Hepatocyte (in vitro differentiated cells): ENCODE measurements at regions not wholly inside any gene's neighbourhood (a gene's known extent, or its start where the extent isn't known, plus 50 kb on each side); places are given as distances from the start of the nearest gene placed in this dataset.
A peak's percentile ranks its signal among the peaks of the same experiment; 100 is the strongest.

Experiments used
- DNase-seq: peaks from one replicate; pipeline ENCODE4 v3.0.0-alpha.2; 2016; ENCODE audit warnings: low spot score
- H2AFZ ChIP-seq: fragments of 200-600 bp; sonication (generic); 2 replicates; pipeline ENCODE4 v1.6.0; 2016; ENCODE audit warnings: antibody characterized with exemption, mild to moderate bottlenecking
- H3K27ac ChIP-seq: fragments of 200-600 bp; sonication (generic); 2 replicates; pipeline ENCODE4 v1.5.1; 2016; ENCODE audit warnings: mild to moderate bottlenecking
- H3K27me3 ChIP-seq: fragments of 200-600 bp; sonication (generic); 2 replicates; pipeline ENCODE4 v1.6.1; 2016
- H3K36me3 ChIP-seq: fragments of 200-600 bp; sonication (generic); replicated peaks from 2 replicates; pipeline ENCODE4 v1.5.1; 2016; ENCODE audit warnings: low read depth; ENCODE audit not compliant: insufficient read depth
- H3K4me1 ChIP-seq: fragments of 200-600 bp; sonication (generic); 2 replicates; pipeline ENCODE4 v1.5.1; 2016; ENCODE audit warnings: mild to moderate bottlenecking, moderate library complexity; ENCODE audit not compliant: insufficient read depth
- H3K4me2 ChIP-seq: fragments of 200-600 bp; sonication (generic); 2 replicates; pipeline ENCODE4 v1.6.0; 2016
- H3K4me3 ChIP-seq: fragments of 200-600 bp; sonication (generic); 2 replicates; pipeline ENCODE4 v1.5.1; 2016; ENCODE audit warnings: mild to moderate bottlenecking
- H3K79me2 ChIP-seq: fragments of 200-600 bp; sonication (generic); 2 replicates; pipeline ENCODE4 v1.6.0; 2017; ENCODE audit warnings: mild to moderate bottlenecking
- H3K9me2 ChIP-seq: fragments of 200-600 bp; sonication (generic); replicated peaks from 2 replicates; pipeline ENCODE4 v1.6.0; 2017; ENCODE audit warnings: mild to moderate bottlenecking; ENCODE audit not compliant: insufficient read depth
- H3K9me3 ChIP-seq: fragments of 200-600 bp; sonication (generic); 2 replicates; pipeline ENCODE4 v1.5.1; 2016; ENCODE audit warnings: low read depth, mild to moderate bottlenecking
- H4K20me1 ChIP-seq: fragments of 200-600 bp; sonication (generic); 2 replicates; pipeline ENCODE4 v1.6.0; 2016; ENCODE audit warnings: mild to moderate bottlenecking; ENCODE audit not compliant: insufficient read depth, poor library complexity, severe bottlenecking
- EZH2 ChIP-seq: fragments of 200-600 bp; sonication (generic); IDR thresholded peaks from 2 replicates; pipeline ENCODE4 v1.6.1; 2016; ENCODE audit warnings: antibody characterized with exemption, mild to moderate bottlenecking, borderline replicate concordance
- EZH2phosphoT487 ChIP-seq: fragments of 200-600 bp; sonication (generic); IDR thresholded peaks from one replicate; pipeline ENCODE4 v1.6.1; 2018; ENCODE audit warnings: antibody characterized with exemption, mild to moderate bottlenecking, low read depth, moderate library complexity; ENCODE audit not compliant: unreplicated experiment, severe bottlenecking
- WGBS: methylation state at CpG from one replicate; pipeline ENCODE4 v1.1.6; 2016; ENCODE audit warnings: low lambda C conversion rate; ENCODE audit errors: missing lambda C conversion rate; 5-methylcytosine and 5-hydroxymethylcytosine counted together
- TF ChIP-seq, protein P1 (sequence below): fragments of 200-600 bp; sonication (generic); IDR thresholded peaks from 2 replicates; pipeline ENCODE4 v1.5.1; 2016; ENCODE audit warnings: antibody characterized with exemption, mild to moderate bottlenecking; ENCODE audit not compliant: poor library complexity

DNA sequence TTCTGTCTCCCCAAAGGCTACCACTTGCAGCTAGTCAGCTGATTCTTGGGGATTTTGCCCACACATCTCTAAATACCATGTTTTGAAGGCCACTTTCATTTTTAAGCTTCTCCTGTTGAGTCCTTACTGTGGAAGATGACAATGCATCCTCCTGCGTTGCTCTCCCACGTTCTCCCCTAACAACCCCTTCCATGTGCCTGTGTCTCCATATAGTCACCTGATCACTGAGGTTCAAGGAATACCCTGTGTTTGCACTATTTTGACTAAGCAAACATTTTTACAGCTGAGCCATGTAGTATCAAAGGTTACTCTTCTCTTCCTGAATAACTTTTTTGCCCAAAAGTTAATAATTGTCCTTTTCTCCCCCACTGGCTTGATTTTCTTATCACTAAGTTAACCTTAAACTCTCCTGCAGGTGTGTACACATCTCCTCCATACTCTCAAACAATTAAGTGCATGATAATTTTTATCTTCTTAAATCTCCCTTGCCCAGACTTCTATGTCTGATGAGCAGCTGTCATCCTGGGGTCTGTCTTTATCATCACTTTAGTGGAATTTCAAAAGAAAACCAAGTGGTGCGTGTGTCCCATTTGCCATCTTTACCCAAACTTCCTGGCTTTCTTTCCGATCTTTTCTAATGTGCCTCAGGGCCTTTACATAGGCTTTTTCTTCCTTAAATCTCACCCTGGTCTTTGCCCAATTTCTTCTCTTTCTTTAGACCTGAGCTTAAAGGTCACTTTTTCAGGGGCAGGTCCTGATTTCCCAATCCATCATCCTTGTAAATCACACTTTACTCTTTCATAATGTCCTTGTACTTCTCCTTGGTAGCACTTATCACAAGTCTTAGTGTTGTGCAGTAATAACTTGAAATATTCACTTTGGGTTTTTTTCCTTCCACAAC lies 85.2 kb upstream of the SPATS2L start:
- 56% methylated on average over 4 of the region's 4 CpGs for WGBS
- Histone ChIP-seq H3K79me2 (no peaks in the 10 kb centered on the region), H3K4me1 (peaks cover 35% of the 10 kb centered on the region), H2AFZ (no peak overlapping the region), H3K4me2 (peak overlapping the region; percentile 36), H3K4me3 (no peak overlapping the region), H3K9me2 (no peaks in the 10 kb centered on the region), H3K27ac (peak overlapping the region; percentile 84), H3K9me3 (no peaks in the 10 kb centered on the region), H3K27me3 (no peaks in the 10 kb centered on the region), H3K36me3 (no peaks in the 10 kb centered on the region), H4K20me1 (no peaks in the 10 kb centered on the region)
- TF ChIP-seq EZH2: no peak
- TF ChIP-seq EZH2phosphoT487: no peak
- TF ChIP-seq, protein P1, sequence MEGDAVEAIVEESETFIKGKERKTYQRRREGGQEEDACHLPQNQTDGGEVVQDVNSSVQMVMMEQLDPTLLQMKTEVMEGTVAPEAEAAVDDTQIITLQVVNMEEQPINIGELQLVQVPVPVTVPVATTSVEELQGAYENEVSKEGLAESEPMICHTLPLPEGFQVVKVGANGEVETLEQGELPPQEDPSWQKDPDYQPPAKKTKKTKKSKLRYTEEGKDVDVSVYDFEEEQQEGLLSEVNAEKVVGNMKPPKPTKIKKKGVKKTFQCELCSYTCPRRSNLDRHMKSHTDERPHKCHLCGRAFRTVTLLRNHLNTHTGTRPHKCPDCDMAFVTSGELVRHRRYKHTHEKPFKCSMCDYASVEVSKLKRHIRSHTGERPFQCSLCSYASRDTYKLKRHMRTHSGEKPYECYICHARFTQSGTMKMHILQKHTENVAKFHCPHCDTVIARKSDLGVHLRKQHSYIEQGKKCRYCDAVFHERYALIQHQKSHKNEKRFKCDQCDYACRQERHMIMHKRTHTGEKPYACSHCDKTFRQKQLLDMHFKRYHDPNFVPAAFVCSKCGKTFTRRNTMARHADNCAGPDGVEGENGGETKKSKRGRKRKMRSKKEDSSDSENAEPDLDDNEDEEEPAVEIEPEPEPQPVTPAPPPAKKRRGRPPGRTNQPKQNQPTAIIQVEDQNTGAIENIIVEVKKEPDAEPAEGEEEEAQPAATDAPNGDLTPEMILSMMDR: no peak
- peak; percentile 69 for DNase-seq

DNA sequence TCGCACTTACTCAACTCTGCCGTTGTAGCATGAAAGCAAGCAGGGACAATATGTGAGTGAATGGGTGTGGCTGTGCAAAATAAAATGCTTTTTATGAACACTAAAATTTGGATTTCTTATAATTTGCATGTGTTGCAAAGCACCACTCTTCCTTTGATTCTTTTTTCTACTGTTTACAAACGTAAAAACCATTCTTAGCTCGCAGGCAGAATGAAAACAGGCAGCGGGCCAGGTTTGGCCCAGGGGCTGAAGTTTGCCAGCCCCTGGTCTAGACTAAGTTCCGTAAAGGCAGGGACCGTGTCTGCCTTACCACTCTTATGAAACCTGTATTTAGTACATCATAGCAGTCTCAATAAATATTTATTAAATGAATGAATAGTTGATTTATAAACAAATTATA lies 83.7 kb upstream of the SPATS2L start:
- Histone ChIP-seq H3K4me2 (no peak overlapping the region), H3K27ac (peak overlapping the region; percentile 50), H3K9me3 (no peaks in the 10 kb centered on the region), H3K27me3 (no peaks in the 10 kb centered on the region), H3K79me2 (no peaks in the 10 kb centered on the region), H3K4me1 (peaks cover 35% of the 10 kb centered on the region), H3K9me2 (no peaks in the 10 kb centered on the region), H4K20me1 (no peaks in the 10 kb centered on the region), H3K4me3 (no peak overlapping the region), H3K36me3 (no peaks in the 10 kb centered on the region), H2AFZ (no peak overlapping the region)
- TF ChIP-seq, protein P1: no peak
- TF ChIP-seq EZH2 (no peak), EZH2phosphoT487 (no peak)
- no peak for DNase-seq
- 61% methylated on average over 7 of the region's 7 CpGs for WGBS

DNA sequence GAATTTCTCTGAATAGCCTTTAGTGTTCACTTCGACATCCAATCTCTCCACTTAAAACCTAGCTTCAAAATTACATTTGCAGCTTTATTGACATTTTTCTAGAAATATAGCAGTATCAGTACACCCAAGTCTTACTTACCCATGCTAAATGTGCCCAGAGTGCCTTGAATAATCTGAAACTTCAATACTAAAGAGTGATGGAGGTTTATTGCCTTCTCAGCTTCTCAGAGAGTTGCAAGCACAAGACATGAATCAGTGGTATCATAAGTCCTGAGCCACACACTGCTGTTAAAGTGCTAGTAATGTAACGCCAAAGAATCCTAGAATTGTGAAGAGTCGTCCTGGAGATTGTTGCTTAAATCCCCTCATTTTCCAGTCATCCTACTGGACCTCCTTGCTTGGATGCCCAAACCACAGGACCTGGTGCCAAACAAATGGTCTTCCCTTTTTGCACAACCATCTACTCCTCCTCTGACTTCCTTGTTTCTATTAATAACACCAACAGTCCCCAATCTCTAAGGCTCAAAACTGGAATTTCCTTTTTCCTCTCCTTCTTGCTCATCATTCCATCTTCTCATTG lies 83.2 kb upstream of the SPATS2L start:
- no peak for DNase-seq
- H3K9me2 ChIP-seq: no peaks in the 10 kb centered on the region
- no peak overlapping the region for H2AFZ ChIP-seq
- 88% methylated on average over 3 of the region's 3 CpGs for WGBS
- no peak overlapping the region for H3K4me3 ChIP-seq
- no peaks in the 10 kb centered on the region for H3K36me3 ChIP-seq
- H3K79me2 ChIP-seq: no peaks in the 10 kb centered on the region
- H3K27me3 ChIP-seq: no peaks in the 10 kb centered on the region
- no peak overlapping the region for H3K27ac ChIP-seq
- TF ChIP-seq EZH2phosphoT487 (no peak), EZH2 (no peak)
- TF ChIP-seq, protein P1: no peak
- H3K4me1 ChIP-seq: peaks cover 35% of the 10 kb centered on the region
- no peaks in the 10 kb centered on the region for H3K9me3 ChIP-seq
- no peak overlapping the region for H3K4me2 ChIP-seq
- H4K20me1 ChIP-seq: no peaks in the 10 kb centered on the region
